ENCODE measurements at regions not wholly inside any gene's neighbourhood (a gene's known extent, or its start where the extent isn't known, plus 50 kb on each side); places are given as distances from the start of the nearest gene placed in this dataset.

DNA sequence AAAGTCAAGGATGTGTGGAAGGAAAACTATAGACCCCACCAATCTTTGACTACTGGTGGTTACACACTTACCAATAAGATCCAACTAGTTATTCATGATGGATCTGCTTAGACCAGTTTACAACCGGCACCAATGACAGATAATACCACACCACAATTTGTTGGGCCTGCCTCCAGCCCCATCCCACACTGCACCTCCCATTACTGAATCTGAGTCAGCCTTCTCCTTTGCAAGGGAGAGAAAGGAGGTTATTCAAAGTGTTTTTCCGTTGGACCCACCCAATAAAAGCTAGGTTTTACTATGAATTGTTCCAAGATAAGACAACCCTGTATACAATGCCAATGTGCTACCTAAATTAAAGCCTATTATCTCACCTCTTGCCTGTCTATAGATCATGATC is 453.5 kb downstream of the MTRR start:
- DNase-seq (ENCODE audit: low spot score): no peak

DNA sequence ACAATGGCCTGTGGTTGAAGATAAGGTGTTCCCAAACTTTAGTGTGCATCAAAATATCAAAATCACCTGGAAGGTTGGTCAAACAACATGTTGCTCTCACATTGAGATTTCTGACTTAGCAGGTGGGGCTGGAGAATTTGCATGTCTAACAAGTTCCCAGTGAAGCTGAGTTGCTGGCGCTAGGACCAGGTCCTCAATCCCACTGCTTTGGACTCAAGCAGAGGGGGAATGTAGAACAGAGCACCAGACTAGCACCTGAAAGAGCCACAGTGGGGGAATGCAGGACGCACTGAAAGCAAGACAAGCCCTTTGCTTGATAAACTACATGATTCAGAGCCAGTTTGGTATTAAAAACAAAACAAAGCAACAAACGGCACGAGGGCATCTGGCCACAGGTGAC is 458.1 kb downstream of the MTRR start:
- DNase-seq (ENCODE audit: low spot score): no peak

DNA sequence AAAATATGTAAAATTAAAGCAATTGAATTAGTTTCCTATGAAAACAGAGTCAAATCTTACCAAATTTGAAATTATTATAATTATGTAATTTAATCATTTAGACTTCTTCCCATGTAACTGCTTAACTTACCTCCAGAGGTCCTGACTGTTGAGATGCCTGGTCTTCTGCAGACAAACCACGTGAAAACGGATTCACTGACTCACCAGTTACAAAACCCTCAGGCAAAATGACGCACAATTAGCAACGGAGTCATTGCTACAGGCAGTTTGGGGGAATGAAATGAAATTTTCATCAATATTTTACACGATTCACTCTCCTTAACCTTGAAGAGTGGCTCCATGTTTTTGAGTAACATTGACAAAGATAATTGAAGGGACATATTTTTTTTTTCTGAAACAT is 460.8 kb downstream of the MTRR start:
- DNase-seq (ENCODE audit: low spot score): peak; percentile 41

DNA sequence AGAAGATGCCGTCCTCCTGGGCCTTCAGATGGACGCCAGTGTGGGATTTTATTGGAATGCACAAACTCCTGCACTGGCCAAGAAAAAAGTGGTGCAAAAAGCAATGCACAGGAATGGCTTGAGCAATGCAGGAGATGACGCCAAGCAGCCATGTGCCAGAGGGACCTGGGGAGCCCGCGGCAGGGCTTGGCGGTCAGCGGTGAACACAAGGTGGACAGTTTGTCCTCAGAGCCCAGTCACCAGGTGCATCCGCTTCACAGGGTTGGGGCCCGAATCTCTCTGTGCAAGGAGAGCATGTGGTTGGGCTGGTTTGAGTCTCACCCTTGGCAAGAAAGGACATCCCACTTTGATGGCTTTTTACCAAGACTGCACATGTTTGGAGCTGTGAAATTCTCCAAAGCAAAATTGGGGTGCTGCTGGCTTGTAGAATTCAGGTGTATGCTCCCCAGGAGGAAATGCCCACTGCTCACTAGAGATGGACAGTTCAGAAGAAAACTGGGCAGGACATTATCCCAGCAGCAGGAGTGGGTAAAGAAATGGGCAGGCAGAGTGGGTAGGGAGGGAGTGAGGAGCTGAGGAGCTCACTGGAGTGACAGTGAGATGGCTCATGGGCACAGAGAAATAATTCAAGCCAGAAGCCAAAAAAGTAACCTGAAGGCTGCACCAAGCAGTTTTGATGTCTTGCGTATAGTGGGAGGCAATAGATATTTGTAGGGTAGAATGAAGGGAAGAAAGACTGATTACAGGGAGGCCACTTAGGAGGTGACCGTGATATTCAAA is 463.9 kb downstream of the MTRR start:
- no peak for DNase-seq (ENCODE audit: low spot score)

DNA sequence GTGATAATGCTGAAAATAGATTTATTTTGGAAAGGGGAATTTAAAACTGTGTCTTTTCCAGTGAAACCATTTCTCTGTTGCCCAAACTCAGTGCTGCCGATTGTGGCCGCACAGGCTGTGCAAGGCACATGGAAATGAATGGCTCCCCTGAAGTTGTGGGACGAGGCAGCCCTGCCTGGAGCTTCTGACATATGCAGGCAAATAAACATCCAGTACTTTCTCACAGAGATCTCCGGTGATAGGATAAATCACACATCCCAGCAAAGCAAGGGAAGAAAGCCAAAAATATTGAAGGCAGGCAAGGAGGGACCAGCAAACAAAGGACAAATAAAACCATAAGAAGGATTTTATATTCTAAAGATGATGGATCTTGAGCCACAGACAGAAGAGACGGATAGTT is 464.5 kb downstream of the MTRR start:
- DNase-seq (ENCODE audit: low spot score): no peak

DNA sequence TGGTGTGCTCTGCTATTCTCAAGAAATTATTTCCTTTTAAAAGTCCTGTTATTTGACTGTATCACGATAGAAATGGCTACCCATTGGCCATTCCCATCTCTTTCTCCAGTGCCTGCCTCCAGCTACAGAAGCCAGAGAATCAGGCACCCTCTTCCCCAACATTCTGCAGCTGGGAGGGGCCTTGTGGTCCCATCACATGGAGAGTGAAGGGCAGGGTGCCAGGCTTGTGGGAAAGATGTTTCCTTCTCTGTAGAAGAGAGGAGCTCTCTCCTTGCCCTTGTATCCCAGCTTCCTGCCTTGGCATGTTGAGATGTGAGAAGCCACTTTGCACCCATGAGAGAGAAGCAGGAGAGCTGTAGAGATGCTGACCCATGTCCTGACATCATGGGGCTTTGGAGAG is 465.0 kb downstream of the MTRR start:
- DNase-seq (ENCODE audit: low spot score): peak; percentile 26

- no peak for DNase-seq (ENCODE audit: low spot score)
Measured at GRCh38 chr5:8340261-8340660, 471.3 kb downstream of the MTRR start.

DNA sequence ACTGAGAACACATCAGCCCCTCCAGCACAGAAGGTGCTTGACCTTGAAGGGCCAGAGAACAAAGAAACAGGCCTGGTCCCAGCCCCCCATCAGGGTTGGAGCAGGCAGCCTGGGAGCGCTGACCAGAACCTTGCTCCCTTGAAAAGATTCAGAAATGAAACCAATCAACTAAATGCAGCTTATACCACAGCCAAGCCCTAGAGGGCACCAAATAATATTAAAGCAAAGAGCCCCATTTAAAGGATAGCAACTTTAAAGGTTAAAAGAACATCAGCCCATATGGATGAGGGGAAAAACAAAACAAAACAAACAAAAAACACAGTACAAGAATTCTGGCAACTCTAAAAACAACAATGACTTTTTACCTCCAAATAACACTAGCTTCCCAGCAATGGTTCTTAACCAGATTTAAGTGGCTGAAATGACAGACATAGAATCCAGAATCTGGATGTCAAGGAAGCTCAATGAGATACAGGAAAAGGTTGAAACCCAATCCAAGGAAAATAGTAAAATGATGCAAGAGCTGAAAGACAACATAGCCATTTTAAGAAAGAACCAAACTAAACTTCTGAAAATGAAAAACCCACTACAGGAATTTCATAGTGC is 471.9 kb downstream of the MTRR start:
- peak; percentile 21 for DNase-seq (ENCODE audit: low spot score)

GRCh38 chr5:8341406-8341805 is 472.5 kb downstream of the MTRR start:
- DNase-seq (ENCODE audit: low spot score): no peak

- DNase-seq (ENCODE audit: low spot score): no peak
Measured at GRCh38 chr5:8347984-8348383, 479.0 kb downstream of the MTRR start.

- no peak for DNase-seq (ENCODE audit: low spot score)
Measured at GRCh38 chr5:8349855-8350254, 480.9 kb downstream of the MTRR start.

DNA sequence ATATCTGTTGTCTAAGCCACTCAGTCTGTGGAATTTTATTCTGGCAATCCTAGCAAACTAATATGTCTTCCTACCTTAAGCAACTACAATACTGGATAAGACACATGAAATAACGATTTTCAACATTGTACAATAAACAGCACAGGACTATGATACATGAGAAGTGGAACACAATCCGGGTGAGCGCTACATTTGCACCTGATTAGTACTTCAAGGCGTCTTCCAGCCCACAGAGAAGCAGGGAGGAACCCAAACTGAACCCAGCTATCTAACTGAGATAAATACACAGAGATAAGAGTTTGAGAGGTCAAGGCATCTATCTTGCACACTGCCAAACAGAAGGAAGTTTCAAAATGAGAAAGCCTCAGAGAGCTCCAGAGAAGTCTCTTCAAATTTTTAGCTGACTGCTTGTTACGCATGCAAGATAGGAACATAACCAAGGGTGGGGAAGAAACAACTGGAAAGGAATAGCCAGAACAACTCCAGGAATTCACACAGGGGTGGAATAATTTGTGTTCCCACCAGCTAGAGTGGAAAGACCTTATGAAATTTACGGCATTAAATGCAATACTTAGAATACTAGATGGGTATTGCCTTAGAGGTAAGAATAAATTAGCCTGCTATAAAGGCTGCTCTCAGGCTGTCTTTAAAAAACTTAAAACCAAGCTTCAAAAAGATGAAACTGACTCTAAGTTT is 481.8 kb downstream of the MTRR start:
- no peak for DNase-seq (ENCODE audit: low spot score)

GRCh38 chr5:8355981-8356380 is 487.0 kb downstream of the MTRR start:
- no peak for DNase-seq (ENCODE audit: low spot score)

- DNase-seq (ENCODE audit: low spot score): no peak
Measured at GRCh38 chr5:8360012-8360411, 491.1 kb downstream of the MTRR start.

DNA sequence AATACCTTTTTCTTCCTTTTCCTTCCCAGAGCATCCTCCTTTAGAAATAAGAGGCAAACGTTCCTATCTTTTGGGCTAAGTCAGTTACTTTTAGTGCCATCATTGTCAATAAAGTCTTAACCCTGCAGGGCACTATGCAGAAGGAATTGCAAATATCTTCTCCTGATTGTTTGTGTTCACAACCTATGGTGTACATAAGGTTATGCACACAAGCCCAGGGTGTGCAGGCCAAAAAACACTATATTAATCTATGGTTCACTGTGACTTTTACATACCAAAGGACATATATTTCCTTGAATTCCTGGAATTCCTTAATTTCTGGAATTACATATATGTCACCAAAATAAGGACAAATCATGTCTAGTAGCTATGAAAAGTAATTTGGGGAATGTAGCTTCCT is 493.5 kb downstream of the MTRR start:
- DNase-seq (ENCODE audit: low spot score): no peak

- DNase-seq (ENCODE audit: low spot score): peak; percentile 8
Measured at GRCh38 chr5:8363138-8363537, 494.2 kb downstream of the MTRR start.

DNA sequence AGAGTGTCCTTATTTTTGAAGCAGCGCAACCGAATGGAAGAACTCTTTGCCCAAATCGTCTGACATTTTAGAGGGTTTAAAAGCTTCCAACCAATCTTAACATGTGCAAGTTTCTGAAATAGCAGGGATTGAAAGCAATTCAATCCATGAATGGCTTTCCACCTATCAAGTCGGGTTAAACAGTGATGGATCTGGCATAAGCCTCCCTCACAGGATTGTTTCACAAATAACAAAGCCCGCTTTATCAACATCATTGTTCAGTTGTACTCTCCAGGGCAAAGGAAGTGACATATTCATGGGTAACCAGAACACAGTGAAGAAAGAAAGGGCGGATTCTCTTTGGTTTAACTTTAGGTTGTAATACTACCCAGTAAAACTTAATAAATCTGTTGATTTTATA is 497.3 kb downstream of the MTRR start:
- DNase-seq (ENCODE audit: low spot score): no peak

DNA sequence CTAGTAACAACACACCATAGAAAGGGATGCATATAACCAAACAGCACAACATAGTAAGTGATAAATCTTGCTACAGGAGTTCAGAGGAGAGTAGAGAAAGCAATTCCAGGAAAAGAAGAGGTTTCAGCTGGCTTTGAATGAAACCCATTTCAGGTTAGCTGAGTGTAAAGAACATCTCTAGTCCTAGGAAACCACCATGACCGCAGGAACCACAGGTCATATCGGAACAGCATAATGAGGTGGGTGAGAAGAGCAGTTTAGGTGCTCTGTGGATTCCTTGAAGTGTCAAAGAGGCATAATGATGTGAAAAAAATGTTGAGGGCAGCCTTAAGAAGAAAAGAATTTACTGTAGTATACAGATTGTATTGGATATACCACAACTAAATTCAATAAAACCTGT is 507.5 kb downstream of the MTRR start:
- no peak for DNase-seq (ENCODE audit: low spot score)

DNA sequence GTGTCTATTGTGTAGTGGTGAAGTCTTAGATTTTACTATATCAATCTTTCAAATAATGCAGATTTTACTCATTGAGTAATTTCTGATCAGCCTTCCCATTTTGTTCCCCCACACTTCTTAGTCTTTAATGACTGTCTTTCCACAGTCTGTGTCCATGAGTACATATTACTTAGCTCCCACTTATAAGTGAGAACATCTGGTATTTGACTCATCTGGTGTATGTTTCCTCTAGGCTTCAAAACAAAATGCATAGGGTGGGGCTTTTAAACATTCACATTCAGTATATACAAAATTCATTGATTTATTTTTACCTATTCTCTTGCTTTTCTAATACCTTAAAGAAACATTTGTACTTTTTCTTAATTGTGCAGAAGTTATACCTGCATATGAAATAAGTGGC is 513.0 kb downstream of the MTRR start:
- DNase-seq (ENCODE audit: low spot score): no peak

DNA sequence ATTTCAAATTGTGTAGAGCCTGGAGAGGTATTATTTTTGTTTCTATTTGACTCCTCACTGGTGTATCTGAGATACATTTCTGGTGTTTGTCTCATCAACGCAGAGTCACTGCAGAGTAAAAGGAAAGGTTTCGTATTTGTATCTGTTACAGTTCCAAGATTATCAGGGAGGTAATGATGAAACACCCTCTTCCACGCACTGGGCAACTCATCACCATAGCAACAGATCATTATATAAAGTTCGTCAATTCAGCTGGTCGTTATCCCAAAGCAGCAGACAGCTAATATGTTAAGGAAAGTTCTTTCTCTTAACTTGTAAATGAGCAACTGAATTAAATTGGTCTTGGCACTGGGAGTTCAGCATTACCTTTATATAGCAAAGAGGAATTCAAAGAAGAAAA is 513.5 kb downstream of the MTRR start:
- DNase-seq (ENCODE audit: low spot score): no peak

DNA sequence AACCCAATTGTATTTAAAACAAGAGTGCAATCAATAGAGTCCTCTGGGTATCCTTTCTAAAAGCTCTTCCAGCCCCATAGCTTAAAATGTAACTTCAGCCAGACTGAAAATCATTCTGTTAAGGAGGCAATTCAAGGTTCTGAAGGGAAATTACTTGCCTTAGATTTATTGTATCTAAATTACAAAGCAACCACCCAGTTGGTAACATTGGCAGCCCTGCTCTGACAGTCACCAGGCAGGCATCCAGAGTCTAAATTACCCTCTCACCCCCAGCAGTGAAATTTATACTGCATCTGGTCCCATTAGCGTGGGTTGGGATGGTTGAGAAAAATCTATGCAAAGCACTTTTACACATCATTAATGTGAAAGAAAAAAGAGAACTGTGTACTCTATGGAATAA is 514.7 kb downstream of the MTRR start:
- DNase-seq (ENCODE audit: low spot score): no peak

DNA sequence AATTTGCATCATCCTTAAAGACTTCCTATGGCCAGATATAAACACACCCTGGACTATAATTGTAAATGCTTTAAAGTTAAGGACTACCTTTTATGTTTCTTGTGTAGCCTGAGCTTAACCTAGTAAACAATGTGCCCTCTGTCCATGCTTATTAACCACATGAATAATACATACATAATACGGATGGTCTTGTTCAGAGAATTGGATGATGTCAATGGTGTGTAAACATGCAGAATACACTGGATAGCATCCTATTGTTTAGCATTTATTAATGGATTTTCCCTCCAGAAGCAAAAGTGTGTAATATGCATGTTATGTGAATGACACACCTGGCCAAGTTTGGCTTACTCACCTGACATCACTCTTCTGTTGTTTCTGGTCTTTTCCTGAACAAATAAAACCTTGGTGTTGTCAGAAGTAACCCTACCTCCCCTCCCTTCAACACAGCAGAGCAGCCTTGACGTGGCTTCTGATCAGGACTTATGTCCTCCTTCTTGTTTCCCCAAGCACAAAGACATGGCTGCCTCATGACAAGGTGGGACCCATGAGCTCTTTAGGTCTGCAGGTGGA is 517.9 kb downstream of the MTRR start:
- no peak for DNase-seq (ENCODE audit: low spot score)

- no peak for DNase-seq (ENCODE audit: low spot score)
Measured at GRCh38 chr5:8391911-8392310, 523.0 kb downstream of the MTRR start.
